PC-3 (cell line): ENCODE measurements at regions not wholly inside any gene's neighbourhood (a gene's known extent, or its start where the extent isn't known, plus 50 kb on each side); places are given as distances from the start of the nearest gene placed in this dataset.

ENCODE experiments used
- ATAC-seq: fragments of 200-7000 bp; cut with Tn5 transposase; 2 replicates; pipeline ENCODE4 v1.9.1; 2020; ENCODE audit warnings: mild to moderate bottlenecking, moderate library complexity
- BruUV-seq: library from RNA; stranded (reverse); fragments of 400-500 nt; replicated peaks from 2 replicates; lab custom pipeline; 2021; lab: Mats Ljungman, UMichigan
- CTCF ChIA-PET: fragments of 300-600 bp; sonication (Branson Sonifier 250); formaldehyde crosslinking; loops from one replicate; lab custom pipeline; 2022; ENCODE audit warnings: antibody characterized with exemption; lab: Charles Lee
- POLR2A ChIA-PET: fragments of 300-600 bp; sonication (Branson Sonifier 250); formaldehyde crosslinking; loops from one replicate; lab custom pipeline; 2022; ENCODE audit warnings: antibody characterized with exemption; ENCODE audit not compliant: unreplicated experiment; lab: Charles Lee
- DNase-seq: peaks from one replicate; pipeline ENCODE4 v3.0.0-alpha.2; 2015
- H2AFZ ChIP-seq: fragments of 300-600 bp; sonication (generic); 2 replicates; pipeline ENCODE4 v1.6.0; 2016; ENCODE audit warnings: antibody characterized with exemption, low read length
- H3F3A ChIP-seq: fragments of 300-600 bp; sonication (generic); one replicate; pipeline ENCODE4 v1.6.0; 2017; ENCODE audit warnings: antibody characterized with exemption, low read length, control low read depth, mild to moderate bottlenecking; ENCODE audit not compliant: unreplicated experiment
- H3K27ac ChIP-seq: fragments of 300-600 bp; sonication (generic); 2 replicates; pipeline ENCODE4 v1.5.1; 2016; ENCODE audit warnings: mild to moderate bottlenecking, low read length
- H3K27me3 ChIP-seq: fragments of 300-600 bp; sonication (generic); 2 replicates; pipeline ENCODE4 v1.6.1; 2016; ENCODE audit warnings: low read length, mixed read lengths
- H3K36me3 ChIP-seq: fragments of 300-600 bp; sonication (generic); 2 replicates; pipeline ENCODE4 v1.6.1; 2016; ENCODE audit warnings: low read depth, mixed run types, low read length, mixed read lengths
- H3K4me1 ChIP-seq: fragments of 300-600 bp; sonication (generic); 2 replicates; pipeline ENCODE4 v1.5.1; 2016; ENCODE audit warnings: low read length; ENCODE audit not compliant: insufficient read depth
- H3K4me2 ChIP-seq: fragments of 300-600 bp; sonication (generic); 2 replicates; pipeline ENCODE4 v1.6.0; 2016; ENCODE audit warnings: low read length
- H3K4me3 ChIP-seq: fragments of 300-600 bp; sonication (generic); 2 replicates; pipeline ENCODE4 v1.5.1; 2016; ENCODE audit warnings: mild to moderate bottlenecking, low read length, mixed read lengths
- H3K79me2 ChIP-seq: fragments of 300-600 bp; sonication (generic); 2 replicates; pipeline ENCODE4 v1.6.1; 2017; ENCODE audit warnings: low read length, mixed read lengths
- H3K9ac ChIP-seq: fragments of 300-600 bp; sonication (generic); 2 replicates; pipeline ENCODE4 v1.6.0; 2016; ENCODE audit warnings: mild to moderate bottlenecking, low read length
- H3K9me2 ChIP-seq: fragments of 300-600 bp; sonication (generic); replicated peaks from 2 replicates; pipeline ENCODE4 v1.6.1; 2016; ENCODE audit warnings: mixed run types, low read length, mixed read lengths
- H3K9me3 ChIP-seq: fragments of 300-600 bp; sonication (generic); 2 replicates; pipeline ENCODE4 v1.6.1; 2016; ENCODE audit warnings: low read length, mixed read lengths
- H4K20me1 ChIP-seq: fragments of 300-600 bp; sonication (generic); 2 replicates; pipeline ENCODE4 v1.6.1; 2016; ENCODE audit warnings: low read length, mixed read lengths
- EZH2 ChIP-seq: fragments of 300-600 bp; sonication (generic); IDR thresholded peaks from one replicate; pipeline ENCODE4 v1.6.1; 2017; ENCODE audit warnings: antibody characterized with exemption, mild to moderate bottlenecking, low read length; ENCODE audit not compliant: unreplicated experiment
- EZH2phosphoT487 ChIP-seq: fragments of 300-600 bp; sonication (generic); IDR thresholded peaks from 2 replicates; pipeline ENCODE4 v1.6.1; 2018; ENCODE audit warnings: mild to moderate bottlenecking, antibody characterized with exemption, low read length, borderline replicate concordance
- intact Hi-C: fragments of 100-400 bp; cut with micrococcal nuclease; formaldehyde crosslinking; loops from 2 replicates; pipeline ENCODE4 v1.9.0; 2023
- TF ChIP-seq, protein P1 (sequence below): fragments of 300-600 bp; sonication (generic); conservative IDR thresholded peaks from 2 replicates; pipeline ENCODE4 v1.5.1; 2017; ENCODE audit warnings: antibody characterized with exemption, low read depth, mild to moderate bottlenecking, low read length

DNA sequence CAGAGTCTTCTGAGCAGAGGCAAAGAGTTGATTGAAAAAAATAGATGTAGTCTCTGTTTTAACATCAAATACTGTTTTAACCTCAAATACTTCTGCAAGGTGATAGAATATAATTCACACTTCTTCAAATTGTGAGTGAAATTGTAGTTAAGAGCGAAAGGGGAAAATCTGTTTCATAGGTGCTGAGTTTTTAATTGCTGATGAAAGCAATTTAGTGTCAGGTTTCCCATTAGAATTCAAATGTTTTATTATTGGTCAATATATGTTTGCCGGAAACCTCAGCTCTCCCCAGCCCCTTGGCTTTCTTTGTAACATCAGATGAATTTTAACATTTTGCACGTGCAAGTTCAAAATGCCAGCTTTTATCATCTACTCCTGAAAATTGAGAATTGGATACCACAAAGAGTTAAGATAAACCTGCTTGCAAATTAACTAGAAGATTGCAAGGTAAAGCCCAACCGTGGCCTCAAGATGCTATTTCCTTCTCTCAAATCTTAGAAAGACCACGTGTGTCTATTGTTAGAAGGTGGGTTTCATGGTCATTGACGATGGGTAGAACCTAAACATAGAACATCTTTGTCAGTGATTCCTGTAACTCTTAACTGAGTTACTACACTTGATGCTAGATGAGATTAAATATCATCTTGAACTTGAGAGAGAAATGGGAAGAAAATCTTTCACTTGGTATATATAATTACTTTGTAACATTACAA is 1824.2 kb upstream of the TENM3 start:
- Histone ChIP-seq H3K4me2 (no peak overlapping the region), H3K4me1 (no peaks in the 10 kb centered on the region)
- intact Hi-C loops = no loop called here

DNA sequence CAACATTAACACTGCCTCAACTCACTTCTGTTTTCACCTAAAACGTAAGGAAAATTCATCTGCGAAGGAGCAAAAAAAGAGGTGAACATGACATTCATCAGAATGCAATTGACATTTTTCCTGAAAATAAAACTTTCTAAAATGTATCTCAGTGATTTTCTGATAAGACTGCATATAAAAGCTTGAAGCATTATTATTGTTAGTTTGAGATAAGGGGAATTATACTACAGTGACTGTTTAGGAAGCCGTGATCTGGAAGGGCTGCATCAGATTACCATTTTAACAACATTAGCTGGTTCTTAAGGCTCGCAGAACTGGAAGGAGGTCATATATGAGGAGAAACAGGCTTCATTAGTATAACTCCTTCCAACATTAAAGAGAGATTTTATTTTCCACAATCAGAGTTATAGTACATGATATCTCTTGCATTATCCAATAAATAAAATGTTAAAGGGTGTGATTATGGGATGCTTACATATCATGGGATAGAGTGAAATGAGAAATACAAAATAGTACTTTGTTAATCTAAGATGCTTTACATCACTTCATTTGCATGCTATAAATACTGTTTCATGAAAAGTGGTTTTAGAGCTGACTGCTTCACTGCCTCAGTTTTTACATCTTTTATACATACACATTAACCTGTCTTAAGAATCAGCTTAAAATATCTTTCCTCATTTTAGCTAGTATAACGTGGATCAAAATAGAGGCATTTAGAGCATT is 1820.1 kb upstream of the TENM3 start:
- intact Hi-C loops = no loop called here
- Histone ChIP-seq H3K9ac (no peak overlapping the region), H3F3A (no peaks in the 10 kb centered on the region), H3K4me2 (no peak overlapping the region), H3K9me3 (no peaks in the 10 kb centered on the region), H3K4me3 (no peak overlapping the region), H3K4me1 (no peaks in the 10 kb centered on the region), H3K9me2 (no peaks in the 10 kb centered on the region), H2AFZ (no peak overlapping the region), H3K79me2 (no peaks in the 10 kb centered on the region), H3K27ac (no peak overlapping the region), H3K27me3 (peaks cover 3% of the 10 kb centered on the region; the same call in 1 of the 2 replicates), H3K36me3 (no peaks in the 10 kb centered on the region), H4K20me1 (no peaks in the 10 kb centered on the region)
- BruUV-seq = no TSS peak
- POLR2A ChIA-PET = no interaction called here
- CTCF ChIA-PET = no interaction called here
- no peak for DNase-seq
- ATAC-seq = no peak
- no peak for TF ChIP-seq EZH2phosphoT487
- TF ChIP-seq, protein P1, sequence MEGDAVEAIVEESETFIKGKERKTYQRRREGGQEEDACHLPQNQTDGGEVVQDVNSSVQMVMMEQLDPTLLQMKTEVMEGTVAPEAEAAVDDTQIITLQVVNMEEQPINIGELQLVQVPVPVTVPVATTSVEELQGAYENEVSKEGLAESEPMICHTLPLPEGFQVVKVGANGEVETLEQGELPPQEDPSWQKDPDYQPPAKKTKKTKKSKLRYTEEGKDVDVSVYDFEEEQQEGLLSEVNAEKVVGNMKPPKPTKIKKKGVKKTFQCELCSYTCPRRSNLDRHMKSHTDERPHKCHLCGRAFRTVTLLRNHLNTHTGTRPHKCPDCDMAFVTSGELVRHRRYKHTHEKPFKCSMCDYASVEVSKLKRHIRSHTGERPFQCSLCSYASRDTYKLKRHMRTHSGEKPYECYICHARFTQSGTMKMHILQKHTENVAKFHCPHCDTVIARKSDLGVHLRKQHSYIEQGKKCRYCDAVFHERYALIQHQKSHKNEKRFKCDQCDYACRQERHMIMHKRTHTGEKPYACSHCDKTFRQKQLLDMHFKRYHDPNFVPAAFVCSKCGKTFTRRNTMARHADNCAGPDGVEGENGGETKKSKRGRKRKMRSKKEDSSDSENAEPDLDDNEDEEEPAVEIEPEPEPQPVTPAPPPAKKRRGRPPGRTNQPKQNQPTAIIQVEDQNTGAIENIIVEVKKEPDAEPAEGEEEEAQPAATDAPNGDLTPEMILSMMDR = no peak

More for the DNA sequence above, 1824.2 kb upstream of the TENM3 start:
- DNase-seq (no peak), ATAC-seq (no peak)
- no peaks in the 10 kb centered on the region for H3F3A ChIP-seq
- ChIA-PET POLR2A (no interaction called here), CTCF (no interaction called here)
- no peaks in the 10 kb centered on the region for H3K36me3 ChIP-seq
- no peak overlapping the region for H3K4me3 ChIP-seq
- H3K9ac ChIP-seq = no peak overlapping the region
- peaks cover 3% of the 10 kb centered on the region; the same call in 1 of the 2 replicates for H3K27me3 ChIP-seq
- H3K9me3 ChIP-seq = no peaks in the 10 kb centered on the region
- no peak overlapping the region for H2AFZ ChIP-seq
- TF ChIP-seq EZH2phosphoT487 (no peak), EZH2 (no peak)
- TF ChIP-seq, protein P1 = no peak
- H3K27ac ChIP-seq = no peak overlapping the region
- BruUV-seq = no TSS peak
- H3K9me2 ChIP-seq = no peaks in the 10 kb centered on the region
- H4K20me1 ChIP-seq = no peaks in the 10 kb centered on the region
- no peaks in the 10 kb centered on the region for H3K79me2 ChIP-seq

DNA sequence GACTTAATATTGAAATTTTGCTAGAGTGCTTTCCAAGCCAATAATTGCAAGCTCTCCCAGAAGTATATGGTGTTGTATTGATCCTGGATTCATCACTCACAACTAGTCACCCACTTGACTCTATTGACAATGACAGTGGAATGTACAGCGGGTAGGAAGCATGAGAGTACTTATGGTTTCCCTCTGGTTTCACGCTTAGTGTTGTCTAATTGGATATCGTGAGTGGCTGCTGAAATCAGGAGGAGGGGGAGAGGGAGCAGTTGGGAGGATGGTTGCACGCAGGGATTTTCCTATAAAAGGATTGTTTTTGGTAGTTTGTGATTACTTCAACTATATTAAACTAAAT is 1819.5 kb upstream of the TENM3 start:
- intact Hi-C loops = no loop called here
- Histone ChIP-seq H3K9ac (no peak overlapping the region), H3K4me1 (no peaks in the 10 kb centered on the region), H4K20me1 (no peaks in the 10 kb centered on the region), H3K4me3 (no peak overlapping the region), H3F3A (no peaks in the 10 kb centered on the region), H3K27me3 (peaks cover 3% of the 10 kb centered on the region; the same call in 1 of the 2 replicates), H3K9me3 (no peaks in the 10 kb centered on the region), H3K36me3 (no peaks in the 10 kb centered on the region), H3K4me2 (no peak overlapping the region), H3K79me2 (no peaks in the 10 kb centered on the region), H3K9me2 (no peaks in the 10 kb centered on the region), H2AFZ (no peak overlapping the region), H3K27ac (no peak overlapping the region)
- ATAC-seq = no peak
- CTCF ChIA-PET = no interaction called here
- no peak for DNase-seq
- POLR2A ChIA-PET = no interaction called here
- TF ChIP-seq EZH2phosphoT487 = no peak
- TF ChIP-seq EZH2 = no peak
- TF ChIP-seq, protein P1 = no peak
- no TSS peak for BruUV-seq
